ENCODE measurements at regions not wholly inside any gene's neighbourhood (a gene's known extent, or its start where the extent isn't known, plus 50 kb on each side); places are given as distances from the start of the nearest gene placed in this dataset.

GRCh38 chr4:166670341-166670740, 564.0 kb downstream of the SPOCK3 start:
- TF ChIP-seq CTCF (IDR thresholded peaks at IDR 0.05) = no peak
- no peak for TF ChIP-seq EZH2 (IDR thresholded peaks at IDR 0.05)
